ENCODE measurements at regions not wholly inside any gene's neighbourhood (a gene's known extent, or its start where the extent isn't known, plus 50 kb on each side); places are given as distances from the start of the nearest gene placed in this dataset.

DNA sequence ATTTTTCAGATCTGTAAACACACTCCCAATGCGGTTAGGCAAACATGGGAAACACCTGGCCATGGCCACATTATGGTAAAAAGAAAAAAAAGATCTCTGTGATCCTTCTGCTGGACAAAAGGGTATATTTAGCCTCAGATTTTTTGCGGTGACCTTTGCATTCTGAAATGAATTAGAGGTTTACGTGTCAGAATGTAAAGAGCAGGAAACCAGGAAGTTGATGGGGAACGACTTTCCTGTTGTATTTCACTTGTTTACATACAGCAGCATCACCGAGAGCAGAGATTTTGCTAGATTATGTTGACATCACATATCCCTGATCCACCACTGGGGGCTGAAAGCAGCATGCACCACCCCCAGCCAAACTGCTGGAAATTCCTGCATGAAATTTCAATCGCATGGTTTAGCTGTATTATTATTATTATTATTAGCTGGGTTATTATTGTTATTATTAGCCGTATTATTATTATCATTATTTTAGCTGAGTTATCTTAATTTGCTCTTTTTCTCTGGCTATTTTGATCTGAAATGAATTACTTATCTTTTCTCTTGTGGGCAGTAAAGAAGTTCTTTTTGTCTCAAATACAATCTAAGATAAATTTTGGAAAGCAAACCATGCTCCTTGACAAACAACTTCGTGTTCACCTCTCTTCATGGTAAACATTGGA is 189.4 kb downstream of the ZFP64 start:
- TF ChIP-seq, protein P1, sequence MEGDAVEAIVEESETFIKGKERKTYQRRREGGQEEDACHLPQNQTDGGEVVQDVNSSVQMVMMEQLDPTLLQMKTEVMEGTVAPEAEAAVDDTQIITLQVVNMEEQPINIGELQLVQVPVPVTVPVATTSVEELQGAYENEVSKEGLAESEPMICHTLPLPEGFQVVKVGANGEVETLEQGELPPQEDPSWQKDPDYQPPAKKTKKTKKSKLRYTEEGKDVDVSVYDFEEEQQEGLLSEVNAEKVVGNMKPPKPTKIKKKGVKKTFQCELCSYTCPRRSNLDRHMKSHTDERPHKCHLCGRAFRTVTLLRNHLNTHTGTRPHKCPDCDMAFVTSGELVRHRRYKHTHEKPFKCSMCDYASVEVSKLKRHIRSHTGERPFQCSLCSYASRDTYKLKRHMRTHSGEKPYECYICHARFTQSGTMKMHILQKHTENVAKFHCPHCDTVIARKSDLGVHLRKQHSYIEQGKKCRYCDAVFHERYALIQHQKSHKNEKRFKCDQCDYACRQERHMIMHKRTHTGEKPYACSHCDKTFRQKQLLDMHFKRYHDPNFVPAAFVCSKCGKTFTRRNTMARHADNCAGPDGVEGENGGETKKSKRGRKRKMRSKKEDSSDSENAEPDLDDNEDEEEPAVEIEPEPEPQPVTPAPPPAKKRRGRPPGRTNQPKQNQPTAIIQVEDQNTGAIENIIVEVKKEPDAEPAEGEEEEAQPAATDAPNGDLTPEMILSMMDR (conservative IDR thresholded peaks at IDR 0.05 in 1 of 2, IDR thresholded peaks at IDR 0.05 in 1 of 2; ENCODE audit: extremely low read depth in 1 of 2, insufficient read depth in 1 of 2, low read depth in 1 of 2, low read length in 2 of 2), result no peak
- TF ChIP-seq EZH2 (IDR thresholded peaks at IDR 0.05; ENCODE audit: borderline replicate concordance, low read length), result no peak

All from mammary epithelial cell (primary cell).